HG02623 (cell line): ENCODE measurements at regions not wholly inside any gene's neighbourhood (a gene's known extent, or its start where the extent isn't known, plus 50 kb on each side); places are given as distances from the start of the nearest gene placed in this dataset.

Experiments
- ATAC-seq: cut with Tn5 transposase; IDR thresholded peaks from one replicate; pipeline ENCODE4 v1.9.1; 2021; ENCODE audit warnings: moderate library complexity; ENCODE audit not compliant: unreplicated experiment

- no peak for ATAC-seq
These were observed 100.9 kb downstream of the SAMD9 start for GRCh38 chr7:93016681-93017381.

GRCh38 chr7:93015779-93016481, 101.8 kb downstream of the SAMD9 start:
- ATAC-seq: no peak

- no peak for ATAC-seq
These were observed 102.5 kb downstream of the SAMD9 start for GRCh38 chr7:93015101-93015778.

- no peak for ATAC-seq
These were observed 103.4 kb downstream of the SAMD9 start for GRCh38 chr7:93014410-93014809.

GRCh38 chr7:93013446-93014061, 104.2 kb downstream of the SAMD9 start:
- ATAC-seq: no peak

GRCh38 chr7:93011351-93012294, 106.2 kb downstream of the SAMD9 start:
- no peak for ATAC-seq

- no peak for ATAC-seq
These were observed 108.9 kb downstream of the SAMD9 start for GRCh38 chr7:93008833-93009232.

- ATAC-seq: no peak
These were observed 111.2 kb downstream of the SAMD9 start for GRCh38 chr7:93006480-93007095.

GRCh38 chr7:93004906-93005305, 112.9 kb downstream of the SAMD9 start:
- no peak for ATAC-seq

- no peak for ATAC-seq
These were observed 120.1 kb downstream of the SAMD9 start for GRCh38 chr7:92997719-92998118.

- no peak for ATAC-seq
These were observed 120.6 kb downstream of the SAMD9 start for GRCh38 chr7:92997152-92997551.

- no peak for ATAC-seq
These were observed 122.9 kb downstream of the SAMD9 start for GRCh38 chr7:92994901-92995300.

GRCh38 chr7:92992932-92993331, 124.8 kb downstream of the SAMD9 start:
- ATAC-seq: no peak

GRCh38 chr7:92992483-92992882, 125.3 kb downstream of the SAMD9 start:
- ATAC-seq: no peak

- no peak for ATAC-seq
These were observed 126.6 kb downstream of the SAMD9 start for GRCh38 chr7:92991190-92991589.

GRCh38 chr7:92988941-92989545, 128.7 kb downstream of the SAMD9 start:
- no peak for ATAC-seq

- no peak for ATAC-seq
These were observed 129.7 kb downstream of the SAMD9 start for GRCh38 chr7:92988051-92988450.

- no peak for ATAC-seq
These were observed 130.2 kb downstream of the SAMD9 start for GRCh38 chr7:92987538-92987937.

GRCh38 chr7:92987095-92987494, 130.7 kb downstream of the SAMD9 start:
- ATAC-seq: no peak

- ATAC-seq: no peak
These were observed 134.9 kb downstream of the SAMD9 start for GRCh38 chr7:92982928-92983327.
